NCI-H1048 (cell line): ENCODE measurements at regions not wholly inside any gene's neighbourhood (a gene's known extent, or its start where the extent isn't known, plus 50 kb on each side); places are given as distances from the start of the nearest gene placed in this dataset.

Source experiments
- DNase-seq: peaks from one replicate; lab custom pipeline; 2025; lab: John Stamatoyannopoulos, UW

GRCh38 chr9:90948156-90948555 is 146.5 kb downstream of the SYK start:
- DNase-seq = no peak

GRCh38 chr9:90950600-90950999 is 149.0 kb downstream of the SYK start:
- no peak for DNase-seq

DNA sequence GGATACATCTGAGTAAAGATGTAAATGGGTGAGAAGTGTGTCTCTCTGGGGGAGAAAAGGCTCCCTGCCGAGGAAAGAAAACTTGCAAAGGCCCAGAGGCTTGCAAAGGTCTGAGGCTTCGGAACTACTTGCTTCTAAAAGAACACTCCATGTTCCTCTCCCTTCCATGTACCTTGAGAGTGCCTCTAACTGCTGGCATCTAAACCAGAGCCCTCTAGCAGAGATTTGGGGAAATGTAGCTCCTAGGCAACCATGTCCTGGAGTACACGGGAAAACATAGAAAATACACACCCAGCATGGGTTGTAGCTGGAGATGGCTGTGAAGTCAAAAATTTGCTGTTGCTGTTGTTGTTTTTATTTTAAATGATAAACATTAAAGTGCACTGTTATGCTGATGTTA is 151.6 kb downstream of the SYK start:
- DNase-seq = no peak

GRCh38 chr9:90953805-90954204 is 152.2 kb downstream of the SYK start:
- no peak for DNase-seq

- no peak for DNase-seq
Measured at GRCh38 chr9:90956026-90956810, 154.6 kb downstream of the SYK start.

DNA sequence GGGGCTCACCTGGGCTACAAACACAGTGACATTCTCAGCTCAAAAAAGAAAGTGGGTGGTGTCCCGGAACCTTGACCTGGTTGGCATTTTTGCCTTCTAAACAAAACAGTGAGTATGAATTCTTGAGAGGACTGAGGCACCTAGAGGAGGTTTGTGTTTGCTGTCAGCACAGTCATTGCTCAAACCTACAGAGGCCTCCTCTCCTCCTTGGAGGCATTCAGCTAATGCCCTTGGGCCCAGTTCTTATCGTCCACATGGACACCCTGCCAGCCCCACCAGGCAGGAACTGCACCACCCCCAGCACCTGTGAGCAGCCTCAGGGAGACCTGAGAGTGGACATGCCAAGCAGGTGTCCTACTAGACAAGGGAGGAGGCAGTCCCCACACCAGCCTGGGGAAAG is 156.7 kb downstream of the SYK start:
- DNase-seq = no peak

- DNase-seq = no peak
Measured at GRCh38 chr9:90960941-90961340, 159.3 kb downstream of the SYK start.

- no peak for DNase-seq
Measured at GRCh38 chr9:90961375-90961774, 159.8 kb downstream of the SYK start.

DNA sequence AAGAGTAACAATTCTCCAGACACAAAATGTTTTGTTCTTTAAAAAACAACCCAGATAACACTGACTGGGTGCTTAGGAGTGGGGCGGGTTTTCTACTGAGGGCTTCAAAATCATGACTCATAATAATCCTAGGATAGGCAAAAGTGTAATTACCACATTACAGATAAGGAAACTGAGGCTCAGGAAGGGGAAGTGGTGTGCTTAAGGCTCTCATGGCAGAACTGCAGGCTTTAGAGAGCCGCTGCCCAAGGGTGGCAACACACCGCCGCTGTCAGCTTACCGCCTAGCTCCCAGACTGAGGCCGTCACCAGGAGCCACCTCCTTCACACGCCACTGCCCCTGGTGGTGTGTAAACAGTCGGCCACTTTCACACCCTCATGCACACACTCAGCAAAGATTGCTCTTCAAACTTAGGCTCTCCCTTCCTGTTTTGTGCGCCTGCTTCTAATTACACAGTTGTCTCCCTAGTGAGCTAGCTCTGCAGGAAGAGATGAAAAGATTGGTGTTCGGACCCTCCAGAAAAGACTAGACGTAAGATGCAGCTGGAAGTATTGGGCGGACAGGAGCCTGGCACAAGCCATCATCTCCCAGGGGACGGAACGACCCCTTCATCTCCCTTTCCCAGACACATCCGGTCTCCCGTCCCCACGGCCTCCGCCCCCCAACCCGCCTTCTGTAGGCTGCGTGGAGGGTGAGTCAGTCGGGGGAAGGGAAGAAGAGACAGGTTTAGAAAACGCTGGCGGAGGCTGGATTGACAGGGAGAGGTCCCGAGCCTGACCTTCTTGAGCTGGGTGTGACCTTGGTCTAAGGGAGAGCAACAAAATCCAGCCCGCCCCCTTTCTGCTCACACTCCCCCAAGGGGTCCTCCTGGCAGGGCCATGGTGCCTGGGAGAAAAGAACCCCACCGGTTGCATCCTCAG is 162.7 kb downstream of the SYK start:
- no peak for DNase-seq

GRCh38 chr9:90965226-90966030 is 163.8 kb downstream of the SYK start:
- DNase-seq = no peak

GRCh38 chr9:90966031-90966290 is 164.3 kb downstream of the SYK start:
- no peak for DNase-seq

- no peak for DNase-seq
Measured at GRCh38 chr9:90966480-90967144, 165.0 kb downstream of the SYK start.

DNA sequence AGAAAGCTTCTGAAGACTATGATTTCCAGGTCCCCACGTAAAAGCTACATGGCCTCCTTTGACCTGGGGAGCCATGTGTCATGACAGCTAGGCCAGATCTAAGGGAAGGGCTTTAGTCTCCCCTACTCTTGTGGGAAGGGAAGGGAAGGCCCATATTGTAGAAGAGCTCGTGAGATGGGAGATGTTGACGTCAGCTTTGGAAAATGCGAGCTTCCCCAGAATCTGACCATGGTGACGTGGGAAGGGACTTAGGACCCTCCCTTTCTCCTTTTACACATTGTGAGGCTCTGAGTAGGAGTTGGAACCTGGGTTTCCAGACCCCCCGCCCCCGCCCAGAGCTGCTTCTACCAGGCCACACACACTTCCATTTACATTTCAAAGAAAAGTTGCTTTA is 165.5 kb downstream of the SYK start:
- DNase-seq = no peak

DNA sequence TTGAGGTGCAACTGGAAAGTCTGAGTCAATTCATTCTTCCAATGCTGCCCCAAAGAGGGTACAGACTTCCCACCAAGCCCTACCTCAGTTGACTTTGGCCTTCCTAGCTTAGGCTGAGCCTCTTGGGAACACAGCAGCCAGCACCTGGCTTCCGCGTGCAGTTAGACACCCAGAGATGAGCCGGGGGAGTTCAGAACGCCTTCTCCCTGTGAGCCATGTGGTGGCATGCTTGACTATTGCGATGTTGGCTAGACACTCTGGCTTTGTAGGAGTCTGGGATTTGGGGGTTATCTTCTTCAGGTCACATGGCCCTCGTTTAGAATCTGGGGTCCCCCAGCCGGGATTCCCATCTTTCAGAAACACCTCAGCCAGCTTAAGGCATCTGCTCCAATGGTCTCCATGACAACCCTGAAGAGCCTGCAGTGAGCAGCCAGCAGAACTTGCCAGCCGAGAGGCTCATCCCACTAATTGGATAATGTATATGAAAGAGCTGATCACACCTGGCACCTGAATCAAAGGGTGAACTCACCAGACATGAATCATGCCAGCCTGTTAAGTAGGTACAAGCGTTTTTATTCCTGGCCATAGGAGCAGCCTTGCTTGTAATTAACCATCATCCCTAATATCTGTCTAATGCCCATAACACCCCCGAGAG is 167.5 kb downstream of the SYK start:
- no peak for DNase-seq

GRCh38 chr9:90970608-90971007 is 169.0 kb downstream of the SYK start:
- DNase-seq = no peak

- DNase-seq = no peak
Measured at GRCh38 chr9:90972057-90972456, 170.4 kb downstream of the SYK start.

- no peak for DNase-seq
Measured at GRCh38 chr9:90974016-90974415, 172.4 kb downstream of the SYK start.

DNA sequence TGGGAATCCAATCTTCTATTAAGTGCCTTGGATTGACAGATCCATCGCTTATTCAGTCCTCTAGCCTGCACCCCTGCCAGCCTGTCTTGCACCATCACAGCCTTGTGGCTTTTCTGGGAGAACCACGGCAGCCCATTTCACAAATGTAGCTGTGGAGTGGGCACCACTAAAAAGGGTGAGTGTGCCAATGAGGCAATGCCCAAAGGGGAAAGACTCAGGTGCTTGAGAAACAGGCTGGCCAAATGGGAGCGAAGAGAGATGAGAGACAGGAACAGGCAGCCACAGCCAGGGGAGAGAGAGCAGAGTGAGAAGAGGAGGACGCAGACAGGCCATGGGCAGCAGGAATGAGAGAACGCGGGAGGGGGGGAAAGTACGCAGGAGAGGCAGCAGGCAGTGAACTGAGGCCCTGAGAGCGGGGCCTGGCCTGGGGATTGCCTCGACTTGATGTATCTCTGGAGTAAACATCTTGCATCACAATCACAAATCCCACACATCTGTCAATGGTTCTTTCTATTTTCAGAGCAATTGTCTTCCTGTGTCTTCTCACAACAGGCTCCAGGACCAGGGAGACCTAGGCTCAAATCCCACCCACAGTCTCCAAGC is 173.1 kb downstream of the SYK start:
- DNase-seq = no peak

- DNase-seq = no peak
Measured at GRCh38 chr9:90975781-90976538, 174.3 kb downstream of the SYK start.

GRCh38 chr9:90979138-90979551 is 177.5 kb downstream of the SYK start:
- no peak for DNase-seq
